RWPE1 (cell line): ENCODE measurements at regions not wholly inside any gene's neighbourhood (a gene's known extent, or its start where the extent isn't known, plus 50 kb on each side); places are given as distances from the start of the nearest gene placed in this dataset.

Experiments
- CTCF ChIA-PET: fragments of 350-600 bp; sonication (Branson Sonifier 250); formaldehyde crosslinking; extraction: SDS; loops from one replicate; lab custom pipeline; 2021; lab: Yijun Ruan, JAX
- POLR2A ChIA-PET: fragments of 400-600 bp; formaldehyde crosslinking; extraction: SDS; loops from one replicate; lab custom pipeline; 2020; ENCODE audit warnings: antibody characterized with exemption; ENCODE audit not compliant: low non-redundant PET; lab: Yijun Ruan, JAX
- DNase-seq: peaks from one replicate; pipeline ENCODE4 v3.0.0; 2012; ENCODE audit warnings: low spot score
- H3K27ac ChIP-seq: fragments of 450-650 bp; 2 replicates; pipeline ENCODE4 v1.5.1; 2017
- CTCF ChIP-seq: fragments of 450-650 bp; conservative IDR thresholded peaks from 2 replicates; pipeline ENCODE4 v1.5.1; 2017; ENCODE audit warnings: low read depth, mild to moderate bottlenecking

GRCh38 chr5:4054092-4054491 is 458.5 kb downstream of the IRX1 start:
- TF ChIP-seq CTCF: no peak
- ChIA-PET POLR2A (no interaction called here), CTCF (no interaction called here)
- H3K27ac ChIP-seq: no peak overlapping the region
- no peak for DNase-seq

GRCh38 chr5:4058899-4059298 is 463.3 kb downstream of the IRX1 start:
- DNase-seq: peak; percentile 1
- CTCF ChIA-PET: interaction anchor here (0.5 kb wide), 1 partner anchor 94 kb away, joined by 3 read pairs; no protein-coding TSS in a partner anchor
- TF ChIP-seq CTCF: no peak

GRCh38 chr5:4065472-4066320 is 470.1 kb downstream of the IRX1 start:
- no peak for DNase-seq
- POLR2A ChIA-PET: no interaction called here
- no peak overlapping the region for H3K27ac ChIP-seq
- CTCF ChIA-PET: no interaction called here
- no peak for TF ChIP-seq CTCF

More at GRCh38 chr5:4058899-4059298, 463.3 kb downstream of the IRX1 start:
- POLR2A ChIA-PET: no interaction called here
- no peak overlapping the region for H3K27ac ChIP-seq

- ChIA-PET POLR2A (no interaction called here), CTCF (no interaction called here)
- no peak for DNase-seq
- no peak overlapping the region for H3K27ac ChIP-seq
- TF ChIP-seq CTCF: no peak
Measured at GRCh38 chr5:4068171-4068570, 472.5 kb downstream of the IRX1 start.

GRCh38 chr5:4078544-4078943 is 482.9 kb downstream of the IRX1 start:
- ChIA-PET CTCF (no interaction called here), POLR2A (no interaction called here)
- TF ChIP-seq CTCF: no peak
- H3K27ac ChIP-seq: no peak overlapping the region
- no peak for DNase-seq

- ChIA-PET POLR2A (no interaction called here), CTCF (no interaction called here)
- DNase-seq: no peak
- TF ChIP-seq CTCF: no peak
- H3K27ac ChIP-seq: no peak overlapping the region
Measured at GRCh38 chr5:4079831-4080230, 484.2 kb downstream of the IRX1 start.
